Keratinocyte (primary cell): ENCODE measurements at regions not wholly inside any gene's neighbourhood (a gene's known extent, or its start where the extent isn't known, plus 50 kb on each side); places are given as distances from the start of the nearest gene placed in this dataset.

Source experiments
- DNase-seq: peaks from one replicate; pipeline ENCODE4 v3.0.0-alpha.2; 2011; ENCODE audit warnings: low read depth, missing footprints, low spot score
- FAIRE-seq: peaks from 2 replicates; lab custom pipeline; 2011; peaks lifted over from hg19 to GRCh38; lab: Jason Lieb, UNC
- H2AFZ ChIP-seq: 2 replicates; pipeline ENCODE4 v1.6.0; 2012; ENCODE audit warnings: low read length, control low read depth, inconsistent platforms; ENCODE audit not compliant: control insufficient read depth
- H3K27ac ChIP-seq: 2 replicates; pipeline ENCODE4 v1.5.1; 2011; ENCODE audit warnings: low read length; ENCODE audit not compliant: control insufficient read depth, insufficient read depth
- H3K27me3 ChIP-seq: 3 replicates; pipeline ENCODE4 v1.6.0; 2011; ENCODE audit warnings: low read length; ENCODE audit not compliant: control insufficient read depth, insufficient read depth; ENCODE audit errors: extremely low read depth
- H3K36me3 ChIP-seq, 2 experiments: 2 replicates in 1 of 2; 3 replicates in 1 of 2; pipeline ENCODE4 v1.5.1; 2011; ENCODE audit warnings: low read length in 2 of 2, mild to moderate bottlenecking in 1 of 2; ENCODE audit not compliant: control insufficient read depth in 2 of 2, insufficient read depth in 2 of 2; ENCODE audit errors: extremely low read depth in 1 of 2
- H3K4me1 ChIP-seq: 3 replicates; pipeline ENCODE4 v1.5.1; 2011; ENCODE audit warnings: low read length; ENCODE audit not compliant: control insufficient read depth, insufficient read depth; ENCODE audit errors: extremely low read depth
- H3K4me2 ChIP-seq: 3 replicates; pipeline ENCODE4 v1.6.0; 2011; ENCODE audit warnings: low read depth, low read length; ENCODE audit not compliant: control insufficient read depth, insufficient read depth; ENCODE audit errors: extremely low read depth
- H3K4me3 ChIP-seq, 3 experiments: fragments of 200-600 bp in 1 of 3; sonication (generic) in 1 of 3; 2 replicates in 2 of 3; 3 replicates in 1 of 3; pipeline ENCODE4 v1.5.1; 2011 to 2016; ENCODE audit warnings: low read length in 3 of 3, mild to moderate bottlenecking in 3 of 3, control low read depth in 2 of 3, inconsistent platforms in 1 of 3, low read depth in 1 of 3, mixed read lengths in 1 of 3, mixed run types in 1 of 3, moderate library complexity in 1 of 3; ENCODE audit not compliant: control insufficient read depth in 2 of 3, insufficient read depth in 2 of 3; ENCODE audit errors: extremely low read depth in 1 of 3
- H3K79me2 ChIP-seq: 2 replicates; pipeline ENCODE4 v1.6.0; 2012; ENCODE audit warnings: low read length; ENCODE audit not compliant: control insufficient read depth, insufficient read depth
- H3K9ac ChIP-seq: 3 replicates; pipeline ENCODE4 v1.6.0; 2011; ENCODE audit warnings: low read length; ENCODE audit not compliant: control insufficient read depth, insufficient read depth; ENCODE audit errors: extremely low read depth
- H3K9me1 ChIP-seq: 3 replicates; pipeline ENCODE4 v1.6.0; 2011; ENCODE audit warnings: low read length; ENCODE audit not compliant: control insufficient read depth, insufficient read depth; ENCODE audit errors: extremely low read depth
- H3K9me3 ChIP-seq: 2 replicates; pipeline ENCODE4 v1.5.1; 2012; ENCODE audit warnings: low read depth, low read length; ENCODE audit not compliant: control insufficient read depth
- H4K20me1 ChIP-seq: 3 replicates; pipeline ENCODE4 v1.6.0; 2011; ENCODE audit warnings: low read length; ENCODE audit not compliant: control insufficient read depth, insufficient read depth; ENCODE audit errors: extremely low read depth
- CTCF ChIP-seq, 3 experiments: IDR thresholded peaks in 1 of 3; conservative IDR thresholded peaks in 1 of 3; optimal IDR thresholded peaks in 1 of 3; 2 replicates in 2 of 3; 3 replicates in 1 of 3; pipeline versions ENCODE3 to v1.5.1; 2011; ENCODE audit warnings: low read length in 3 of 3, mild to moderate bottlenecking in 3 of 3, moderate library complexity in 2 of 3, control low read depth in 1 of 3, inconsistent platforms in 1 of 3; ENCODE audit not compliant: insufficient read depth in 2 of 3; ENCODE audit errors: extremely low read depth in 1 of 3
- EZH2 ChIP-seq: IDR thresholded peaks from one replicate; pipeline ENCODE4 v1.6.1; 2012; ENCODE audit warnings: inconsistent platforms, mild to moderate bottlenecking, low read length, moderate library complexity
- dilution Hi-C: fragments of 300-500 bp; cut with MboI; formaldehyde crosslinking; loops from one replicate; pipeline ENCODE4 v1.7.0; 2020; ENCODE audit warnings: low sequenced_read_pairs; ENCODE audit not compliant: extremely low pct_ligation_motif_present

DNA sequence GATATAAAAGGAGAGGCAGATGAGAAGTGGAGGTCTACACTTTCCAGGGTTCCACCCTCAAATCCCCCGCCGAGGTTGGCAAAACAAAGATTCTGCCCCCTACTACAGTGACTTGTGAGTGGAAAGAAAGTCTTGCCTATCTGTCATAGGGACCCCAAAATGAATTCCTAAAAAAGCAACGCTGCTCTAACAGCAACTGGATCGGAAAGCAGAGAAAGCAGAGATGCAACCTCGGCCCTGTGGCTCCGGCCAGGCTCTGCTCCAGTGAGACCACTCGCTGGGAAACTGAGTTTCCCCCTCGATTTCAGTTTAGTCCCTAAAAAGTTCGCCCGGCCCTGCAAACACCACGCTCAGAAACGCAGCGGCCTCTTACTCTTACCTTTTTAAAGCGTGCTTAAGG is 297.9 kb upstream of the NFE2L3 start:
- Histone ChIP-seq H3K4me2 (peak overlapping the region; percentile 98), H3K4me3 (no peak overlapping the region), H4K20me1 (no peaks in the 10 kb centered on the region), H3K27me3 (no peaks in the 10 kb centered on the region), H3K4me1 (peaks cover 18% of the 10 kb centered on the region), H3K27ac (no peak overlapping the region), H3K36me3 (no peaks in the 10 kb centered on the region), H3K79me2 (no peaks in the 10 kb centered on the region), H3K9me1 (no peaks in the 10 kb centered on the region), H2AFZ (no peak overlapping the region), H3K9me3 (no peaks in the 10 kb centered on the region), H3K9ac (no peak overlapping the region)
- TF ChIP-seq EZH2 = no peak
- DNase-seq (no peak), FAIRE-seq (no peak)
- dilution Hi-C loops = no loop called here

DNA sequence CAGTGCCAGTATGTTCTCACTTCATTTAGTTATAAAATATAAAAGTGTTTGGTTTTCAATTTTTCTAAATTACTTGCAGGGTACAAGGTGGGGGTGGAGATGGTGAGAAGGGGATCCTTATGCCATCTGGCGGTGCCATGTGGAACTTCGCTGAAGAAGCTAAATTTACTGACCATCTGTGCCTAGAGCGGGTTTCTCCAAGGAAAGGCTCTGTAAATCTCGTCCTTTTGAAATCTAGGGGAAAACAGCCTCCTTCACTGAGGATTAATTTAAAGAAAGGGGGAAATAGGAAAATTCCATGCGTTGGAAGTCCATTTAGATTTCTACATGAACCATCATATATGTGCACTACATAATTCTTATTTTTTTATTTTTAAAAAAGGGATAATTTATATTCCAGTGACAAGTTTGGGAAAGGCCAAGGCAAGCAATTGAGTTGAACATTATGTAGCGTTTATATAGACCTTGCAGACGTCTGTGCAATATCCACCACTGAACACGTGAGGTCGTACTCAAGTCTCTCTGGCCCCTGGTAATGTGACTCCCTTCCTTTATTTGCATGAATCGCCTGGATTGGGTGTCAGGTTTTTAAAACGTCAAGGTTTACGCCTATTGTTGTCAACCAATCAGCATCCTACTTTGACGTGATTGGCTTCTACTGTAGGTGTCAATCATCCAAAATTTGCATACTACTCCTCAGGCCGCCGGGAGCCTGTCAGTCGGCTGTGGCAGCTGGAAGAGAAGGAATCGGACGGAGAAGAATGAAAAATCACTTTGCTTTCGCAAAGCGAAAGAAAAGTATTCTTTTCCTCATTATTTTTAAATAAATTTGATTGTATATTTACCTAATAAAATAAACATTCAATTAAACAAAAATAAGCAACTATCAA is 297.1 kb upstream of the NFE2L3 start:
- H3K4me3 ChIP-seq = peak overlapping the region in 2 of 3 experiments; percentile 65 to 80

More for the DNA sequence above, 297.1 kb upstream of the NFE2L3 start:
- TF ChIP-seq EZH2 = no peak
- TF ChIP-seq CTCF (optimal IDR thresholded peaks at IDR 0.05 in 1 of 3, IDR thresholded peaks at IDR 0.05 in 1 of 3, conservative IDR thresholded peaks at IDR 0.05 in 1 of 3; ENCODE audit: extremely low read depth in 1 of 3, insufficient read depth in 2 of 3, low read length in 3 of 3) = peak; percentile 50 to 79 (median 72)
- no peaks in the 10 kb centered on the region for H3K27me3 ChIP-seq
- peak overlapping the region; percentile 95 for H3K9ac ChIP-seq
- H3K79me2 ChIP-seq = no peaks in the 10 kb centered on the region
- H3K9me3 ChIP-seq = no peaks in the 10 kb centered on the region
- no peaks in the 10 kb centered on the region for H3K9me1 ChIP-seq
- dilution Hi-C loops = no loop called here
- FAIRE-seq (peak; percentile 92), DNase-seq (peak; percentile 99)
- peak overlapping the region; percentile 98 for H3K4me2 ChIP-seq
- H3K36me3 ChIP-seq = no peaks in the 10 kb centered on the region
- peaks cover 18% of the 10 kb centered on the region for H3K4me1 ChIP-seq
- peak overlapping the region; percentile 61 for H3K27ac ChIP-seq
- H2AFZ ChIP-seq = no peak overlapping the region
- H4K20me1 ChIP-seq = no peaks in the 10 kb centered on the region
